Astrocyte (in vitro differentiated cells and primary cell): ENCODE measurements at regions not wholly inside any gene's neighbourhood (a gene's known extent, or its start where the extent isn't known, plus 50 kb on each side); places are given as distances from the start of the nearest gene placed in this dataset.

Experiments used
- DNase-seq: peaks from one replicate; pipeline ENCODE4 v3.0.0-alpha.2; 2010; ENCODE audit warnings: low read depth
- FAIRE-seq: peaks from 2 replicates; lab custom pipeline; 2011; peaks lifted over from hg19 to GRCh38; lab: Jason Lieb, UNC
- H2AFZ ChIP-seq: 2 replicates; pipeline ENCODE4 v1.6.0; 2012; ENCODE audit warnings: low read depth, low read length, inconsistent platforms
- H3K27ac ChIP-seq: 2 replicates; pipeline ENCODE4 v1.5.1; 2011; ENCODE audit warnings: low read depth, low read length, inconsistent platforms
- H3K27me3 ChIP-seq: 2 replicates; pipeline ENCODE4 v1.6.0; 2011; ENCODE audit warnings: low read length, inconsistent platforms; ENCODE audit not compliant: insufficient read depth
- H3K36me3 ChIP-seq: 2 replicates; pipeline ENCODE4 v1.5.1; 2011; ENCODE audit warnings: low read length, inconsistent platforms; ENCODE audit not compliant: insufficient read depth
- H3K4me1 ChIP-seq: 2 replicates; pipeline ENCODE4 v1.5.1; 2011; ENCODE audit warnings: low read length, inconsistent platforms; ENCODE audit not compliant: insufficient read depth
- H3K4me2 ChIP-seq: 2 replicates; pipeline ENCODE4 v1.6.0; 2012; ENCODE audit warnings: low read length, inconsistent platforms
- H3K4me3 ChIP-seq: 2 replicates; pipeline ENCODE4 v1.5.1; 2011; ENCODE audit warnings: low read depth, mild to moderate bottlenecking, low read length, inconsistent platforms; ENCODE audit not compliant: insufficient read depth
- H3K79me2 ChIP-seq: 2 replicates; pipeline ENCODE4 v1.6.0; 2012; ENCODE audit warnings: mild to moderate bottlenecking, low read length, inconsistent platforms; ENCODE audit not compliant: insufficient read depth
- H3K9ac ChIP-seq: 2 replicates; pipeline ENCODE4 v1.6.0; 2012; ENCODE audit warnings: mild to moderate bottlenecking, low read length, inconsistent platforms
- H3K9me3 ChIP-seq: 2 replicates; pipeline ENCODE4 v1.5.1; 2012; ENCODE audit warnings: low read depth, mild to moderate bottlenecking, low read length, inconsistent platforms; ENCODE audit not compliant: insufficient read depth
- H4K20me1 ChIP-seq: 2 replicates; pipeline ENCODE4 v1.6.0; 2012; ENCODE audit warnings: low read length, inconsistent platforms; ENCODE audit not compliant: insufficient read depth
- H3K27ac Mint-ChIP-seq: one replicate; pipeline ENCODE4 v1.8.0; 2021; ENCODE audit warnings: mild to moderate bottlenecking, mixed read lengths; ENCODE audit not compliant: unreplicated experiment
- H3K27me3 Mint-ChIP-seq: one replicate; pipeline ENCODE4 v1.8.0; 2021; ENCODE audit warnings: low read depth, mixed read lengths; ENCODE audit not compliant: unreplicated experiment
- H3K36me3 Mint-ChIP-seq: one replicate; pipeline ENCODE4 v1.8.0; 2021; ENCODE audit warnings: low read depth, mixed read lengths; ENCODE audit not compliant: unreplicated experiment
- H3K4me1 Mint-ChIP-seq: one replicate; pipeline ENCODE4 v1.8.0; 2021; ENCODE audit warnings: low read depth, mixed read lengths; ENCODE audit not compliant: unreplicated experiment
- H3K4me3 Mint-ChIP-seq: one replicate; pipeline ENCODE4 v1.8.0; 2021; ENCODE audit warnings: mild to moderate bottlenecking, moderate library complexity, mixed read lengths; ENCODE audit not compliant: unreplicated experiment
- H3K9me3 Mint-ChIP-seq: one replicate; pipeline ENCODE4 v1.8.0; 2021; ENCODE audit warnings: mild to moderate bottlenecking, mixed read lengths; ENCODE audit not compliant: unreplicated experiment
- EZH2 ChIP-seq: IDR thresholded peaks from 2 replicates; pipeline ENCODE4 v1.6.1; 2012; ENCODE audit warnings: mild to moderate bottlenecking, low read length, inconsistent platforms; ENCODE audit not compliant: insufficient read depth
- TF ChIP-seq, protein P1 (sequence below): IDR thresholded peaks from 2 replicates; pipeline ENCODE4 v1.5.1; 2011; ENCODE audit warnings: low read depth, mild to moderate bottlenecking, inconsistent platforms, low read length, moderate library complexity; ENCODE audit not compliant: insufficient read depth

GRCh38 chr11:32015427-32015826 lies 75.4 kb upstream of the RCN1 start:
- TF ChIP-seq EZH2: no peak
- TF ChIP-seq, protein P1, sequence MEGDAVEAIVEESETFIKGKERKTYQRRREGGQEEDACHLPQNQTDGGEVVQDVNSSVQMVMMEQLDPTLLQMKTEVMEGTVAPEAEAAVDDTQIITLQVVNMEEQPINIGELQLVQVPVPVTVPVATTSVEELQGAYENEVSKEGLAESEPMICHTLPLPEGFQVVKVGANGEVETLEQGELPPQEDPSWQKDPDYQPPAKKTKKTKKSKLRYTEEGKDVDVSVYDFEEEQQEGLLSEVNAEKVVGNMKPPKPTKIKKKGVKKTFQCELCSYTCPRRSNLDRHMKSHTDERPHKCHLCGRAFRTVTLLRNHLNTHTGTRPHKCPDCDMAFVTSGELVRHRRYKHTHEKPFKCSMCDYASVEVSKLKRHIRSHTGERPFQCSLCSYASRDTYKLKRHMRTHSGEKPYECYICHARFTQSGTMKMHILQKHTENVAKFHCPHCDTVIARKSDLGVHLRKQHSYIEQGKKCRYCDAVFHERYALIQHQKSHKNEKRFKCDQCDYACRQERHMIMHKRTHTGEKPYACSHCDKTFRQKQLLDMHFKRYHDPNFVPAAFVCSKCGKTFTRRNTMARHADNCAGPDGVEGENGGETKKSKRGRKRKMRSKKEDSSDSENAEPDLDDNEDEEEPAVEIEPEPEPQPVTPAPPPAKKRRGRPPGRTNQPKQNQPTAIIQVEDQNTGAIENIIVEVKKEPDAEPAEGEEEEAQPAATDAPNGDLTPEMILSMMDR: no peak
- Mint-ChIP-seq H3K4me3 (no peak overlapping the region), H3K27ac (no peak overlapping the region), H3K9me3 (peaks cover 8% of the 10 kb centered on the region), H3K27me3 (peaks cover 29% of the 10 kb centered on the region), H3K36me3 (no peaks in the 10 kb centered on the region), H3K4me1 (no peaks in the 10 kb centered on the region)
- no peaks in the 10 kb centered on the region for H3K79me2 ChIP-seq
- no peak overlapping the region for H3K4me3 ChIP-seq
- H3K4me1 ChIP-seq: no peaks in the 10 kb centered on the region
- H3K9ac ChIP-seq: no peak overlapping the region
- FAIRE-seq (no peak), DNase-seq (no peak)
- no peak overlapping the region for H3K27ac ChIP-seq
- H3K27me3 ChIP-seq: peaks cover 4% of the 10 kb centered on the region
- no peaks in the 10 kb centered on the region for H4K20me1 ChIP-seq
- H2AFZ ChIP-seq: no peak overlapping the region
- no peaks in the 10 kb centered on the region for H3K36me3 ChIP-seq
- no peaks in the 10 kb centered on the region for H3K9me3 ChIP-seq
- no peak overlapping the region for H3K4me2 ChIP-seq

DNA sequence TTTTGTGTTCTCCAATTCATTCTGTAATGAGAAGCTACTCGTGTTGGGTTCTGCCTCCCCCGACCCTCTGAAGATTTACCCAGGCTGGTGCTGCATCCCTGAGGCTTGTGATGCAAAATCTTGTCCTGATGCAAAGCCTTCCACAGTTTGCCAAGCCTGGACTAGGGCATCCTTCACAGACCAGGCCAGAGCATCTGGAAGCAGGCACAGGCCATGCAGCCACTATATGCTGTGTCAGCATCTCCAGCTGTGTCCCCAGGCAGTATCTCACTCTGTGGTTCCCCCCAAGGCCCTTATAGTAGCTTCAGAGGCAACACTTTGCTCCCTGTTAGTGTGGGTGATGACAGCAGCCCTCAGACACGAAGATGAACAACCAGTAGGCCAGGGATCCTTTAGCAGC lies 77.3 kb upstream of the RCN1 start:
- DNase-seq (no peak), FAIRE-seq (no peak)
- Histone ChIP-seq H3K4me2 (no peak overlapping the region), H4K20me1 (no peaks in the 10 kb centered on the region), H3K27ac (no peak overlapping the region), H3K27me3 (peaks cover 15% of the 10 kb centered on the region), H3K4me1 (no peaks in the 10 kb centered on the region), H3K36me3 (no peaks in the 10 kb centered on the region), H3K9me3 (no peaks in the 10 kb centered on the region), H2AFZ (no peak overlapping the region), H3K9ac (no peak overlapping the region), H3K4me3 (no peak overlapping the region), H3K79me2 (no peaks in the 10 kb centered on the region)
- H3K9me3 Mint-ChIP-seq: peaks cover 8% of the 10 kb centered on the region
- H3K4me3 Mint-ChIP-seq: no peak overlapping the region
- H3K4me1 Mint-ChIP-seq: no peaks in the 10 kb centered on the region
- TF ChIP-seq, protein P1: no peak
- TF ChIP-seq EZH2: no peak
- no peak overlapping the region for H3K27ac Mint-ChIP-seq
- peaks cover 36% of the 10 kb centered on the region for H3K27me3 Mint-ChIP-seq
- H3K36me3 Mint-ChIP-seq: no peaks in the 10 kb centered on the region

DNA sequence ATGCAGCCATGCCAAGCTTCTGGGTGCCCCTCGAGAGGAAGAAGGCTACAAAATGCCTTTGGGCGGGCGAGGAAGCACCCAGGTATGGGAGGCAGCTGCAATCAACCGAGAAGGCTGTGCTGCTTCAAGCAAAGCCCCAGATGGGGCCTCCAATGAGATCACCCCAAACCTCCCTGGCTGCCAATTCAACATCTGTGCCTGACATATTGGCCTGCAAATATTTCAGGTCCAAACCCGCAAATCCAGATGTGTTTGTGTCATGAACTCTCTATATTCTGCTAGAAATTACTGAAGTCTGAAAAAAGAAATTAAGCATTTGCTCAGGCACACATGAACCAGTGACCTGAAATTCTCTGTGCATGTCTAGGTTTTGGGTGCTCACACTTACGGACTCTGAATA lies 78.8 kb upstream of the RCN1 start:
- H3K4me1 ChIP-seq: no peaks in the 10 kb centered on the region
- no peaks in the 10 kb centered on the region for H4K20me1 ChIP-seq
- DNase-seq (no peak), FAIRE-seq (no peak)
- H3K36me3 ChIP-seq: no peaks in the 10 kb centered on the region
- no peak overlapping the region for H3K4me3 ChIP-seq
- H3K27ac ChIP-seq: no peak overlapping the region
- TF ChIP-seq, protein P1: no peak
- no peak for TF ChIP-seq EZH2
- H3K4me2 ChIP-seq: no peak overlapping the region
- Mint-ChIP-seq H3K4me1 (no peaks in the 10 kb centered on the region), H3K27me3 (peaks cover 34% of the 10 kb centered on the region), H3K9me3 (peaks cover 8% of the 10 kb centered on the region), H3K36me3 (no peaks in the 10 kb centered on the region), H3K4me3 (no peak overlapping the region), H3K27ac (no peak overlapping the region)
- H3K9me3 ChIP-seq: no peaks in the 10 kb centered on the region
- no peak overlapping the region for H3K9ac ChIP-seq
- peaks cover 18% of the 10 kb centered on the region for H3K27me3 ChIP-seq
- H3K79me2 ChIP-seq: no peaks in the 10 kb centered on the region
- no peak overlapping the region for H2AFZ ChIP-seq
